ENCODE measurements at regions not wholly inside any gene's neighbourhood (a gene's known extent, or its start where the extent isn't known, plus 50 kb on each side); places are given as distances from the start of the nearest gene placed in this dataset.

DNA sequence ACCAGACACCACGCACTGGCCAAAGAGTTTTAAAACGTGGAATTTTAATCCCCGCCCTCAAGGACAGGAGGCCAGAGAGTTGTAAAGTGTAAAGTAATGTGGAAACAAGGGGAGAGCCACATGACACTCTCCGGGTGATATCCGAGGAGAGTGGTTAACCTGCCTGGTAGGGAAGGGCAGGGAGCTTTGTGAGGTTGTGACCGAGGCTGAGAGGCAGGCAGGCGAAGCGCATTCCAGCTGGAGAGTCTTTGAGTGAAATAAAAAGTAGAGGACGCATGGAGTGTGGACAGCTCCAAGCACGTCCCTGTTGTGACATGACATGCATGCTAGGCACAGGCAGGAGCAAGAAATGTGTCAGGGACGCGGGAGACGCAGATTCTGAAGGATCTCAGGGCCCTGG is 539.5 kb downstream of the RNF144A start:
- H3K4me3 ChIP-seq (ENCODE audit: low read depth, low read length, poor library complexity, severe bottlenecking), result no peak overlapping the region
- no peaks in the 10 kb centered on the region for H3K27me3 ChIP-seq (replicated peaks; ENCODE audit: insufficient read depth, low read depth, low read length, poor library complexity)
- intact Hi-C loops (cut with micrococcal nuclease; ENCODE audit: unreplicated experiment), result no loop called here
- no peaks in the 10 kb centered on the region for H3K4me1 ChIP-seq (ENCODE audit: insufficient read depth, low read length, poor library complexity, severe bottlenecking)
- H3K36me3 ChIP-seq (ENCODE audit: insufficient read depth, low read length, poor library complexity, severe bottlenecking), result no peaks in the 10 kb centered on the region
- TF ChIP-seq, protein P1, sequence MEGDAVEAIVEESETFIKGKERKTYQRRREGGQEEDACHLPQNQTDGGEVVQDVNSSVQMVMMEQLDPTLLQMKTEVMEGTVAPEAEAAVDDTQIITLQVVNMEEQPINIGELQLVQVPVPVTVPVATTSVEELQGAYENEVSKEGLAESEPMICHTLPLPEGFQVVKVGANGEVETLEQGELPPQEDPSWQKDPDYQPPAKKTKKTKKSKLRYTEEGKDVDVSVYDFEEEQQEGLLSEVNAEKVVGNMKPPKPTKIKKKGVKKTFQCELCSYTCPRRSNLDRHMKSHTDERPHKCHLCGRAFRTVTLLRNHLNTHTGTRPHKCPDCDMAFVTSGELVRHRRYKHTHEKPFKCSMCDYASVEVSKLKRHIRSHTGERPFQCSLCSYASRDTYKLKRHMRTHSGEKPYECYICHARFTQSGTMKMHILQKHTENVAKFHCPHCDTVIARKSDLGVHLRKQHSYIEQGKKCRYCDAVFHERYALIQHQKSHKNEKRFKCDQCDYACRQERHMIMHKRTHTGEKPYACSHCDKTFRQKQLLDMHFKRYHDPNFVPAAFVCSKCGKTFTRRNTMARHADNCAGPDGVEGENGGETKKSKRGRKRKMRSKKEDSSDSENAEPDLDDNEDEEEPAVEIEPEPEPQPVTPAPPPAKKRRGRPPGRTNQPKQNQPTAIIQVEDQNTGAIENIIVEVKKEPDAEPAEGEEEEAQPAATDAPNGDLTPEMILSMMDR (conservative IDR thresholded peaks at IDR 0.05; ENCODE audit: low read depth, low read length), result no peak
- TF ChIP-seq EZH2 (IDR thresholded peaks at IDR 0.05; ENCODE audit: borderline replicate concordance, low read depth, low read length, poor library complexity, severe bottlenecking), result no peak
- no peak overlapping the region for H3K27ac ChIP-seq (ENCODE audit: low read depth, low read length, poor library complexity, severe bottlenecking)
- DNase-seq (ENCODE audit: low spot score), result no peak
- no peaks in the 10 kb centered on the region for H3K9me3 ChIP-seq (ENCODE audit: low read depth, low read length, poor library complexity, severe bottlenecking)
- ChIA-PET CTCF (no interaction called here), POLR2A (ENCODE audit: low non-redundant PET) (no interaction called here)
- BruUV-seq (replicated peaks), result no TSS peak

GRCh38 chr2:7458066-7458465 is 540.9 kb downstream of the RNF144A start:
- no peaks in the 10 kb centered on the region for H3K36me3 ChIP-seq (ENCODE audit: insufficient read depth, low read length, poor library complexity, severe bottlenecking)
- no peak overlapping the region for H3K27ac ChIP-seq (ENCODE audit: low read depth, low read length, poor library complexity, severe bottlenecking)
- no peaks in the 10 kb centered on the region for H3K27me3 ChIP-seq (replicated peaks; ENCODE audit: insufficient read depth, low read depth, low read length, poor library complexity)
- no peaks in the 10 kb centered on the region for H3K9me3 ChIP-seq (ENCODE audit: low read depth, low read length, poor library complexity, severe bottlenecking)
- BruUV-seq (replicated peaks), result no TSS peak
- POLR2A ChIA-PET (ENCODE audit: low non-redundant PET), result no interaction called here
- H3K4me3 ChIP-seq (ENCODE audit: low read depth, low read length, poor library complexity, severe bottlenecking), result no peak overlapping the region
- CTCF ChIA-PET, result no interaction called here
- TF ChIP-seq EZH2 (IDR thresholded peaks at IDR 0.05; ENCODE audit: borderline replicate concordance, low read depth, low read length, poor library complexity, severe bottlenecking), result no peak
- TF ChIP-seq, protein P1 (conservative IDR thresholded peaks at IDR 0.05; ENCODE audit: low read depth, low read length), result no peak
- intact Hi-C loops (cut with micrococcal nuclease; ENCODE audit: unreplicated experiment), result no loop called here
- no peak for DNase-seq (ENCODE audit: low spot score)
- no peaks in the 10 kb centered on the region for H3K4me1 ChIP-seq (ENCODE audit: insufficient read depth, low read length, poor library complexity, severe bottlenecking)

DNA sequence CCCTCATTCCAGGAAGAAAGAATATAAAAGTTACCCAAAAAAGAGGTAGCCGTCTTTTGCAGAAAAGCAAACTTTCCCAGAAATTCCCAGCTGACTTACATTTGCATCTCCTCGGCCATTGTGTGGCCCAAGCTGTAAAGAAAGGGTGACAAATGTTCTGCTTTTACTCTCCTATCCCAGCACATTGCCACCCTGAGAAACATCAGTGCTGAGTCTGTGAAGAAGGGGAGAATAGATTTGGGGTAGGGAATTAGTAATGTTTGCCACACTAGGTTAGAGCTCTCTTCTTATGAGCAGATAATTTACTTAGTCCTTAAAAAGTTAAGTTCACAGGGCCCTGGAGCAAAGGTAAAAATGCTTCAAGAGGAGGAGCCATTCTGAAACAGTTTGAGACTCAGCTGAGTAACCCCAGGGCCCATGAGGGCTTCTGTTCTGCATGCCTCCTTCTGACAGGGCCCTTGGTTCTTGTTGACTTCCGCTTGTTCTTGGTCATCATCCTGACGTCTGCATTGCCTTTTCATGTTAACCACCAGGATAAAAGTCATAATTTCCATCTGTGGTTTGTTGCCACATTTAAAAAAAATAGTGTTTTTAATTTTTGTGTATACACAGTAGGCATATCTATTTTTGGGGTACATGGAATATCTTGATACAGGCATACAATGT is 550.7 kb downstream of the RNF144A start:
- intact Hi-C loops (cut with micrococcal nuclease; ENCODE audit: unreplicated experiment), result no loop called here
- no peak for DNase-seq (ENCODE audit: low spot score)
- Histone ChIP-seq H3K27ac (ENCODE audit: low read depth, low read length, poor library complexity, severe bottlenecking) (no peak overlapping the region), H3K9me3 (ENCODE audit: low read depth, low read length, poor library complexity, severe bottlenecking) (no peaks in the 10 kb centered on the region), H3K27me3 (replicated peaks; ENCODE audit: insufficient read depth, low read depth, low read length, poor library complexity) (no peaks in the 10 kb centered on the region), H3K4me1 (ENCODE audit: insufficient read depth, low read length, poor library complexity, severe bottlenecking) (no peaks in the 10 kb centered on the region), H3K4me3 (ENCODE audit: low read depth, low read length, poor library complexity, severe bottlenecking) (no peak overlapping the region), H3K36me3 (ENCODE audit: insufficient read depth, low read length, poor library complexity, severe bottlenecking) (no peaks in the 10 kb centered on the region)
- TF ChIP-seq, protein P1 (conservative IDR thresholded peaks at IDR 0.05; ENCODE audit: low read depth, low read length), result no peak
- no peak for TF ChIP-seq EZH2 (IDR thresholded peaks at IDR 0.05; ENCODE audit: borderline replicate concordance, low read depth, low read length, poor library complexity, severe bottlenecking)
- BruUV-seq (replicated peaks), result no TSS peak
- ChIA-PET POLR2A (ENCODE audit: low non-redundant PET) (no interaction called here), CTCF (no interaction called here)
